Stimulated activated CD4-positive, alpha-beta T cell treated with anti-CD3 and anti-CD28 coated beads, Interleukin-12 subunit alpha, Interleukin-12 subunit beta, amount 100 ng/mL, for 48 hours (primary cell): ENCODE measurements at regions not wholly inside any gene's neighbourhood (a gene's known extent, or its start where the extent isn't known, plus 50 kb on each side); places are given as distances from the start of the nearest gene placed in this dataset.

Source experiments
- DNase-seq, 3 donors: peaks; one replicate each; pipeline ENCODE4 v3.0.0-alpha.2; 2020; ENCODE audit warnings: low read depth in 2 of 3, low spot score in 1 of 3

GRCh38 chr21:16608209-16608830 is 878.5 kb downstream of the USP25 start:
- DNase-seq: no peak

GRCh38 chr21:16619281-16619680 is 889.5 kb downstream of the USP25 start:
- DNase-seq: no peak

- no peak for DNase-seq
These were observed 891.1 kb downstream of the USP25 start for GRCh38 chr21:16620786-16621320.

- no peak for DNase-seq
These were observed 888.2 kb upstream of the CXADR start for GRCh38 chr21:16624479-16625118.

- no peak for DNase-seq
These were observed 887.4 kb upstream of the CXADR start for GRCh38 chr21:16625491-16625890.

- no peak for DNase-seq
These were observed 878.9 kb upstream of the CXADR start for GRCh38 chr21:16633831-16634459.

GRCh38 chr21:16634515-16634914 is 878.3 kb upstream of the CXADR start:
- DNase-seq: no peak

GRCh38 chr21:16640297-16641027 is 872.4 kb upstream of the CXADR start:
- no peak for DNase-seq

- no peak for DNase-seq
These were observed 870.5 kb upstream of the CXADR start for GRCh38 chr21:16642353-16642752.

GRCh38 chr21:16644685-16645084 is 868.2 kb upstream of the CXADR start:
- DNase-seq: no peak

- DNase-seq: no peak
These were observed 862.0 kb upstream of the CXADR start for GRCh38 chr21:16650714-16651366.

GRCh38 chr21:16651956-16652355 is 860.9 kb upstream of the CXADR start:
- DNase-seq: no peak

GRCh38 chr21:16663436-16663835 is 849.4 kb upstream of the CXADR start:
- no peak for DNase-seq

- DNase-seq: no peak
These were observed 845.4 kb upstream of the CXADR start for GRCh38 chr21:16667395-16667794.

GRCh38 chr21:16674949-16675348 is 837.9 kb upstream of the CXADR start:
- DNase-seq: no peak

GRCh38 chr21:16676391-16676790 is 836.5 kb upstream of the CXADR start:
- no peak for DNase-seq

GRCh38 chr21:16678429-16679160 is 834.2 kb upstream of the CXADR start:
- no peak for DNase-seq

- DNase-seq: no peak
These were observed 817.8 kb upstream of the CXADR start for GRCh38 chr21:16695074-16695473.

- no peak for DNase-seq
These were observed 805.6 kb upstream of the CXADR start for GRCh38 chr21:16707274-16707673.

GRCh38 chr21:16708101-16708835 is 804.6 kb upstream of the CXADR start:
- no peak for DNase-seq
